HG02840 (cell line): ENCODE measurements at regions not wholly inside any gene's neighbourhood (a gene's known extent, or its start where the extent isn't known, plus 50 kb on each side); places are given as distances from the start of the nearest gene placed in this dataset.
"Not testable (repeated sequence)": the region's sequence is repeated elsewhere in the genome, so short reads cannot be mapped to it uniquely, and the experiment has no call there.

Experiments used
- ATAC-seq: cut with Tn5 transposase; IDR thresholded peaks from one replicate; pipeline ENCODE4 v1.9.1; 2021; ENCODE audit warnings: mild to moderate bottlenecking, moderate library complexity, moderate number of reproducible peaks; ENCODE audit not compliant: unreplicated experiment, low FRiP score

DNA sequence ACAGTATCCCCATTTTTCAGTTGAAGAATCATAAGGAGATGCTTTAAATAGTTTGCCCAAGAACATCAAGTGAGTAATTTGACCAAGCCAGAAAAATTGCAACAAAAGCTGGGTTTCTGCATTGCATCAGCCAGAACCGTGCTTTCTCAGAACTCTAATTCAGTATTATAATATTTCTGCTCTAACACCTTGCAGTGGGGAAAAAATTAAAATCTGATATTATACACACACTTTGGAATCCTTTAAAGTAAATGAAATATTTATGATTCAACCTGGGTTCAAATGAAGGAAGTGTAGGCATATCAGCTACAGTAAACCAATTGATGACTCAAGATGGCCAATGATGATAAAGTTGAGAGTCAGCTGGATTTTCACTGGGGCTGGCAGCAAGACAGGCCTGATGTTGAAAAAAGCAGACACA lies 387.6 kb upstream of the ZFP42 start:
- ATAC-seq: no peak

DNA sequence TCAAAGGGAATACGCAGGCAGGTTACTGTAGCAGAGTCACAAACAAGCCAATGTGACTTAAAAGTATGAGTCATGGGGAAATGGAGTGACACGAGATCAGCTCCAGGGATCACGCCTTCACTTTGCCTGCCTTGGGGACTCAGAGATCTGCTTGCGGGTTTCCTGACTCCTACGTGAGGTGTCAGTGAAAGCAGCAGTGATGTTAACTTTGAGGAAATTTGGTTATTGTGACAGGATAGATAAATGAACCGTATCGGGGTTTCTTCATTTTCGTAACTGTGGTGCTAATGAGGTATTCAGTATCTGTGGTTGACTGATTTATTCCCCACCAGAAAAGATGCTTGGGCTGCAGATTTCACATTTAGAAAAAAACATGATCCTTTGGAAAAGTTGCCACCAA lies 383.3 kb upstream of the ZFP42 start:
- ATAC-seq: no peak

DNA sequence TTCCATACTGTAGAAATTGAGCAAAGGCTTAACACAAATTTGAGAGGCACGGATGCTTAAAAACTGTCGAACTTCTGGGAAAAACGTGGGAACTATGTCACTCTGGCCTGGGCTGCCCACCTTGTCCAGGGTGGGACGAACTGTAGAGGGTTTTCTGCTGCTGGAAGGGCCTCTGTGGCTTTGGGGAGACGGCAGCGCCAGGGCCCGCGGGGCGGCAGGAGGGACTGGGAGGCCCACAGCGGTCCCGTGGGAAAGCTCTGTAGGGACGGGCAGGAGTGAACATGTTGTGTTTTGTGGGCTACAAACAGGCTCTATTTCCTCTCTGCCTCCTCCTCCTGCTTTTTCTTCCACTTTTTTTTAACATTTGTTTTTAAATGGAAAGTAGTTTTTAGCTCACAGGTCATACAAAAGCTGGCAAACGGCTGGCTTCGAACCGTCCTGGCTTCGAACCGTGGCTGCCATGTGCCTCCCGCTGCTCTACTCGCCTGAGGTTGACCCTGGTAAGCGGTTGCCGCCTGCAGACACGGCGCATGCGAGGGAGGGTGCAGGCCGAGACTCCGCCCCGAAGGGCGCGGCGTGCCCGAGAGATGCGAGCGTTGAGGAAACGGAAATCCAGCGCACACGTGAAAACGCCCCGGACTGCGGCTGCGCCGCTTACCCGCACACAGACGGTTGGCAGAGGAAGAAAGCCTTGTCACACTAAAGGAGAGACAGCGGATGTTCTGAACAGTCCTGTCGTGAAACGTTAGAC lies 382.3 kb upstream of the ZFP42 start:
- ATAC-seq: no peak

DNA sequence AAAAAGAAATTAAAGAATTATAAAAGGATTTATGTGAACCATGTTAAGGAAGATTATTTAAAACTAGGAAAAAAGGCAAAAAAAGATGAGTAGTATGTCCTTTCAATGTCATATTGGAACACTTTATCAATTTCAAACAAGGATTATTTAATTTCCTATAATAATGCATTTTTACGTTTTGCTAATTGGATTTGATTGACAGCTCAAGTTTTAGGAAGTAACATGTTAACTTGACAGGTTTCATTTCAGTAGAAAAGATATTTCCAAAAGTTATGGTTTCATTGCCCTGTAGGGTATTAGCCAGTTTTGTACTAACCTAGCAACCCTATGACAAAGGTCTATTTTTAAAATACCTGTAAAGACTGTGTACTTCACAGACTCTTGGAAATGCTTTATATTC lies 379.6 kb upstream of the ZFP42 start:
- no peak for ATAC-seq

DNA sequence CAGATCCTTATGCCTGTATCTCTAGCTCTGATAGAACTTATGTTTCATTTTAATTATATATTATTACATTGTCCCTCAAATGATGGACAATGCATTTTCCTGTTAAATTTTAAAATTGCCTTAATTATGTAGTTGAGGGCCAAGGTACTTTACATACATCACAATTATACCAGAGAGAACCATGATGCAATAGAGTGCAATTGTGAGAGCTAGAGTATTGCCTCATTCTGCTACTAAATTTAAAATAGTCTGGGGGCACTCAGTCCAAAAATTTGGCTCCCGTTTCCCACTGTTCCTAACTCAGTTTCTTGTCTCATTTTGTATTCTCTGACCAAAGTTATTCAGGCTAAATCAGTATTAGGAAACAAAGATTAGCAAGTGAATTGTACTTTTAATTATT lies 378.5 kb upstream of the ZFP42 start:
- ATAC-seq: no peak

DNA sequence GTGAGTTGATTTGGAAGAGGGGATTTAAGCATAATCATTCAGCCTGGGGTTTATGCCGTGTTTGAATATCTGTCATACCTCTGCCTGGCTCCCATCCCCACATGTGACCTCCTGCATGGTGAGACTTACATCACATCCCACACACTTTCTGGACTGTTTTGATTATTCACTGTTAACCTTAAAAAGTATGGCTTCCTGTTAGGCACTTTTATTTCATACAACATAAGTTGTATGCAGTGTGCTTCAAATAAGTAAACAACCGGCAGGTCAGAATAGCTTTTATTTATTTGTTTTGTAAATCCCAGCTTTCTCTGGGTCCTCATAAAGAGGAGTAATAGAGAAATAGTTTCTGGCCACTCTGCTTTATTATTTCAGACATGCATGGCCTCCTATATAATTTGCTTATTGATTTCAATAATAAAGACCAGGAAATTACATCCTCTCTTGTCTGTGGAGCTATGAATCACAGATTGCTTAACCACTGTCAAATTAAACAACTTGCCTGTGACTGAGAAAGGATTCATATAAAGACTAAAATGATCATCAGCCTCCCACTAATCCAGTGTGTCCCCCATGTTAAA lies 376.8 kb upstream of the ZFP42 start:
- no peak for ATAC-seq

DNA sequence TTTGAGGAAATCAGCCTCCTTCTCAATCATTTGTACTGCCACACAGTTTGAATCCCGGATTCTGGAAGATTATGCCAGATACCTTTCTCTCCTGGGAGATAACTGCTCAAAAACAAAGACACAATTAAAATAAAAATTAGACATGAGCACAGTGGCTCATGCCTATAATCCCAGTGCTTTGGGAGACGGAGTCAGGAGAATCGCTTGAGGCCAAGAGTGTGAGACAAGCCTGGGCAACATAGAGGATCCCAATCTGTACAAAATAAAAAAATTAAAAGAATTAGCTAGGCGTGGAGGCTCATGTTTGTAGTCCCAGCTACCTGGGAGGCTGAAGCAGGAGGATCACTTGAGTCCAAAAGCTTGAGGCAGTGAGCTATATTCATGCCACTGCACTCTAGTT lies 376.3 kb upstream of the ZFP42 start:
- no peak for ATAC-seq

DNA sequence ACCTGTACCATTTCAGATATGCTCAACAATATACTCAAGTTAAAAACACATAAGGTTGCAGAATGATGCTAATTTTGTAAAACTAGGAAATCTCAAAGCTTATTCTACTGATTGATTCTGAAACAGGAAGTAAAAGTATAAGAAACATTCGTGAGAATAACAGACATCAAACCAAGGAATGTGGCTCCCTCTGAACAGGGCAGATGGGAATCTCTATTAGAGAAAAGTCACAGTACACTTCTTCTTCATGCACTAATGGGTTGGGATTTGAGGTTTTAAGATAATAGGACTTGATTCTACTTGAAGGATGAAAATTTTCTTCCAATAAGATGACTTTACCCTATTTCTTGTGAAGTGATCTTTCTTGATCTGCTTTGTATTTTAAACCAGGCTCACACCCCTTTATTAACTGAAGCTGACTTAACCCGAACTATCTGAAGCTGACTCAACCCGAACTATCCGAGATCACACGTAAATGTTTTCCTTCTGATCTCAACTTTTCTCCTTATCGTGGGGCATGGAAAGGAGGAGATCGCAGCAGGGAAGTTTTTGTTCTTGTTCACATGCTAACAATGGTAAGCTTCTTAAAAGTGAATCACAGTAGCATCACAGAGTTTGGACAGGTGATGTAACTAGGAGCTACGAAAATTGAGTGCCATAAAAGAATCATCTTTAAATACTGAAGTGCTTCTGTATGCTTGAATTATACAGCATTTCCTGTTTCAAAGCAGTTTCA lies 363.1 kb upstream of the ZFP42 start:
- ATAC-seq: no peak

DNA sequence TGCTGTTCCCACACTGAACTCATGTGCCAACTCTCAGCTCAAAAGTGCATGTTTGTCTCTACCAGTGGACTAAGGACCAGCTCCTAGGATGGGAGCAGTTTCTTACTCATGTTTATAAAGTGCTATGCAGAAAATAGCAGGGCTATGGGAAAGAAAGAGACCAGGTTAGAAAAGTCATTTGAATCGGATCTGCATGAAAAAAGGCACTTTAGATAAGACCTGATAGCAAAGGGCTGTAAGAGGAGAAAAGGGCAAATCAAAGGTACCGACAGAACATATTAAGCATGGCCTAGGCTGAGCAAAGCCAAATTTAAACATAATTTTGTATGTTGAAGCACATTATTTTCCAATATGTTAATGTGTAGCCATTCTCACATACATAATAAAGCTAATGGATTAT lies 362.3 kb upstream of the ZFP42 start:
- ATAC-seq: no peak

DNA sequence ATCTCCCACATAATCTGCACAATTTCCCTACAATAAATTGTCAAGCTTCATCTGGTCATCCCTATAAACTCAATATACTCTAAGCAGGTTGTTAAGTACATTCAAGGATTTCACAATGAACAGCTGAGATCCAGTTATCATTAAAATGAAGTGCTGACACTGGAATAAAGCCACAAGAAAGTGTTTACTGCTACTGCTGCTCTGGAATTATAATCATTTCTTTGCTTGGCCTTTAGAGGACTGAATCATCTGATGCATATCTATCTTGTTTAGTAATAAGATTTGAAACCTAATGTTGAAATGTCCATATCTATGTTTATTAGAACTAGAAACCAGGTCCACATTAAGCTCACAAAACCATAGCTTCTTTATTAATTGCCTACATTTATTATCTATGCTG lies 338.6 kb upstream of the ZFP42 start:
- ATAC-seq: no peak

DNA sequence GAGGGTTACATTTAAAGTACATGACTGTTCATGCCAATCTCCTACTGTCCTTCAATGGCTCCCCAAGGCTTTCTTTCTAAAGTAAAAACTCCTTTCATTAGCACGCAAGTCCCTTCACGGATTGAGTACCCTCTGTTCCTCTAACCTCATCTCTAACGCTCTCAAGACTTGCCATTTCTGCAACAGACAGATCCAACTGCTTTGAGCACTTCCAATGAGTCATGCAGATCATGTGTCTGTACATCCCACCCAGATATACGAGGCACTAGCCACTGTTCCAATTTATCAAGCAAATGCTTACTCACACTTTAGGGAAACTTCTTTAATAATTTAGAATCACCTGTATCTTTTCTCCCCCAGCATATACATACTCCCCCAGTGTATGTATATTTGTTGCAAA lies 332.5 kb upstream of the ZFP42 start:
- no peak for ATAC-seq

DNA sequence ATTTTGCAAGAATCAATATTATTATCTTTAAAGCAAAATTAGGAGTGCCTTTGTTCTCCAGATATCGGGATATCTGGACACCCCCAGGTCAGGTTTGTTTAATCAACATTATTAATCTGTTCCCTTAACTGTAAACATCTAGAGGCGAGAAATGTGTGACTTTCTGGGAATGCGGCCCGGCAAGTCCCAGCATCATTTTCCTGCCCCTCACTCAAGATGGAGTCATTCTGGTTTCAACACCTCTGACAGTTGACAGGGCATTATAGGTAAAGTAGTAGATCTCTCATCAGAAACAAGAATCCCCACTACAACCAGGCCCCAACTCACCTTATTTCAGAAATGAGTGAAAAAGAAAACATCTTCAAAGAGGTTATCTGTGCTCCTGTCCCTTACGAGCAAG lies 331.6 kb upstream of the ZFP42 start:
- ATAC-seq: no peak

DNA sequence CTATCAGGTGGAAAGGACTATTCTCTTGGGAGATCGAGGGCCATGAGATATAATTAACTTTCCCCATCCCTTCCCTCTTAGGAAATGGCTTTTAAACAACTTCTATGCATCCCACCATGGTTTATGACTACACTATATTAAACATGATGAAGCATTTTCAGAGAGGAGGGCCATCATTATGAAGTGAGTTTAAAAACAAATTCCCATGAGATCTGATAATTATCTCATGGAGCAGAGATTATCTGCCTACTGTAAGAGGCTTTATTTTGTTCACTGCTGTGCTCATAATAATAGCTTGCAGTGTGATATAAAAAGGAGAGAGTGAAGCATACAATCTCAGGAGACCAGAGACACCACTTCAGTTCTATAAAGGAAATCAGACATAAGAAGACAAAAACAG lies 330.5 kb upstream of the ZFP42 start:
- ATAC-seq: no peak

DNA sequence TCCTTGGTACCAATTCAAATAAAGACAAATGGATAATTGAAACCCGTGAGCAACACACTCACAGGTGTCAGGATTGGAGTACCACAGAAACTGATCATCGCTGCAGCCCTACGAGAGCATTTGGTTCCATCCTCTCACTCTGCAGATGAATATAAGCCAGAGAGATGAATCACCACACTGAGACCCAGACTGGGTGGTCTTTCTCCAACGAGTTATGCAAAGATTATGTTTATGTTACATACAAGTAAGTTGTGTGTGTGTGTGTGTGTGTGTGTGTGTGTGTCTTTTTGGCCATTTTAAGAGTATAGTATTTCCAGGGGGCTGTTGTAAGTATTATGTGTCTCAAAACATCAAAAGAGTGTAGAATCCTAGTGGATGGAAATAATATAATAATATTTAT lies 329.5 kb upstream of the ZFP42 start:
- ATAC-seq: no peak

DNA sequence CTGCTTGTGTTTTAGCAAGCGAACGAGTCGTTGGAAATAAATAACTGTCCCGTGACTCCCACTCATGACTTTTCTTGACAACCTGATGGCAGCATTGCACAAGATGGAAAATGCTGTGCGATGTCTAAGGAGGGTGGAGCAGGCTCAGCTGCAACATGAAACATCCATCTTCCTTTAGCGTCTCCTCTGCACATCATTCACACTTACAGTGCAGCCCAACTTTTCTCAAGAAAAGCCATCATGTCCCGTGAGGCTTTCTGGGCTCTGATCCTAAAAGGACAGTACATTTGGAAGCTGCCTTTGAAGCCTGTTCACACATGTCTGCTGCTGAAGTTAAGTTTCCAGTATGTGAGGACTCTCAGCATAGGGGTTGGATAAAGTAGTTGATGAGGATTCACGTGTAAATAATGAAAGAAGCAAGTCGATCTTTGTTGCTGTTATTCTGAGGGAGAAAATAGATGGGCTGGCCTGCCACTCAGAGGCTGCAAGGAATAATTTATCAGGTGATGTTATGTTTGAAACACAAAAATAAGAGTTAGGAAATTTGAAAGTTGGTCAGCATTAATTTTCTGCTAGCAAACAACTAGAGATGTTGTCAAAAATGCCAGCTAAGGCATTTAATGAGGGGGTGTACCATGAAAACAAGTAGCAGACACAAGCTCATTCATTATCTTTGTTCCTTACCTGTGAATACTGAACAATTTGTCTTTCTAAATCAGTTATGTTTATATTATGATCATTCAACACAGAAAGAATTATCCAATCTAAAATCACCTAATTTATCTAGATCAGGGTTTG lies 328.7 kb upstream of the ZFP42 start:
- no peak for ATAC-seq

DNA sequence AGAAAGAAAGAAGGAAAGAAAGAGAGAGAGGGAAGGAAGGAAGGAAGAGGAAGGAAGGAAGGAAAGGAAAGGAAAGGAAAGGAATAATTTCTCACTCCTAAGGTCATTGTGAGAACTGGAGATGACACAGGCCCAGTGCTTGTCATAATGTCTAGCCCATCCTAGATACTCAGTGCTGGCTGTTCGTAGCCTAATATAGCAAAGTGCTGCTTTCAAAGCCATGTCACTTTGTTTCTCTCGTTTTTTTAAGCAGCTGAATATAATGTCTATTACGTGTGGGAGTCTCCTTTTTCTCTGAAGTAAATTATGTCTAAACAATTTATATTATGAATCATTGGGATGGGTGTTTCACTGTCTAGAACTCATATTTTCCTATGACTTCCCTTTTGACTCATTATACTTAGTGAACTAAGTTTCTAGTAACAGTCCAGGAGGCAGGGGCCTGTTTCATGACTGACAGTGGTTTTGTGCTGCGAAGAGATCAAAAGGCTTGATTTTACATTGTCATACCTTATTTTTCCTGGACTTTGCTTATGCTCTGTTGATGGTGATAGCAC lies 327.0 kb upstream of the ZFP42 start:
- ATAC-seq: no peak

DNA sequence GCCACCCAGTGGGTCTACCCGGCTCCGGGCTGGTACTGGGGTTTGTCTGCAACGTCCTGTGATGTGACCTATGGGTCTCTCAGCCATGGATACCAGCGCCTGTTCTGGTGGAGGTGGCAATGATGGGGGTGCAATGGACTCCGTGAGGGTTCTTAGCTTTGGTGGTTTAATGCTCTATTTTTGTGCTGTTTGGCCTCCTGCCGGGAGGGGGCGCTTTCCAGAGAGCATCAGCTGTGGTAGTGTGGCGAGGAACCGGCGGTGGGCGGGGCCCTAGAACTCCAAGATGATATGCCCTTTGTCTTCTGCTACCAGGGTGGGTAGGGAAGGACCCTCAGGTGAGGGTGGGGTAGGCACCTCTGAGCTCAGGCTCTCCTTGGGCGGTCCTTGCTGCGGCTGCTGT lies 324.1 kb upstream of the ZFP42 start:
- not testable (repeated sequence) for ATAC-seq

DNA sequence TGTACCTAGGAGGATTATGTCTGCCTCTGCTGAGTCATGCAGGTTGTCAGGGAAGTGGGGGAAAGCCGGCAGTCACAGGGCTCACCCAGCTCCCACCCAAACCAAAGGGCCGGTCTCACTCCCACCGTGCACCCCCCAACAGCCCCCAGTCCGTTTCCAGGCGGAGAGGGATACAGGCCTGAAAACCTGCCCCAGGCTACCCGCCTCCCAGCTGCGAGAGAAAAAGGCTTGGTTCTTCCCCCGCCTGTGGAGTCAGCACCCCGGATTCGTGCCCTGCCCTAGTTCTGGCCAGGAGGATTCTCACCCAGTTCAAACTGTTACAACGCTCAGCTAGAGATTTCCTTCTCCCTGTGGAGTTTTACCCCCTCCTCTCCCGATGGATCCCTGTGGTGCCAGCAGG lies 323.6 kb upstream of the ZFP42 start:
- not testable (repeated sequence) for ATAC-seq

DNA sequence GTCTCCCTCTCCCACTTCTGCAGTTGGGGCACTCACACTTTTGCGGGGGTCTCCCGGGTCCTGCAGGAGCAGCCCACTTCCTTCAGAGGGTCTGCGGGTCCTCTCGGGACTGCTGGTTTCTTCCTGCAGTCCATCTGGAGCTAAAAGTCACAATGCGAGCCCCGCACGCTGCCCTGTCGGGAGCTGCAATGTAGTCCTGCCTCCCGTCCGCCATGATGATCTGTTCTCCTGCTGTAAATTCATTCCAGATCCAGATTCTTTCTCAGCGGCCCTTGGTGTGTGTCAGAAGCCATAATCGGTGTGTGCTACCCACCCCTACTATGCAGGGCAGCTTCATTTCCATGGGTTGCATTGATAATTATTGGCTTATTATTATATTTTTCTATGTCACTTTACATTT lies 323.0 kb upstream of the ZFP42 start:
- ATAC-seq: not testable (repeated sequence)

DNA sequence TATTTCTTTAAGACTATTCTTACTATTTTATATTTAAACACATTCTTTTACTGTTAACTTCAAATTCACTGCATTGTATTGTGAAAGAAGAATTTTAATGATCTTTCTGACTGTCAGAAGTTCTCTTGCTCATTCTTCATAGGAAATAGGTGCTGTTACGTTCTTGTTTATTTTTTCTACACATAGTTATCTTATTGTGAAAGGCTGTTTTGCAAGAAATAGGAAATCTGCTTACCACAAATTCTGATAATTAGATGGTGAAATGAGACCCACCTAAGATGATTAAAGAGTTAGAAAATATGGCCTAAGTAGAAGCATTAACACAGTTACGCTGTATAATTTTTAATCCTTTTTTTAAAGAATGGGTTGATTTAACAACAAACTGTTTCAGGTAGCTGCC lies 316.1 kb upstream of the ZFP42 start:
- ATAC-seq: no peak

DNA sequence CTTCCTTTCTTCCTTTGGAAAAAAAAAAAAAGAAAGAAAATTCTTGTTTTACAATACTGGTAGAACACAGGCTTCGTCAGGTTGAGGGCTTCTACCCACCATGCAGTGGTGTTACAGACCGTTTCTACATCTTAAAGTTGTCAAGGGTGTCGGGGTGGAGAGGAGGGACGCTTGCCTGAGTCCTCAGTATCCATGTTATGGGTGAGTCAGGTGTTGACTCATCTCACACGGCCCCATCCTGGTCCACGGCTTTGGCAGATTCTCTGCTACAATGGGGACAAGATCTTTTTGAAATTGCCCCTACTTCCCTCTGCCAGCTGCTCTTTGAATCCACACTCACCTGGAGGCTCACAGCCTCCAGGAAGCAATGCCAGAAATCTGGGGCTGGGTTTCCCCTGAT lies 310.3 kb upstream of the ZFP42 start:
- ATAC-seq: no peak
